Left ventricle myocardium inferior (tissue), 1 donor: ENCODE measurements at regions not wholly inside any gene's neighbourhood (a gene's known extent, or its start where the extent isn't known, plus 50 kb on each side); places are given as distances from the start of the nearest gene placed in this dataset.

ENCODE experiments used
- DNase-seq: peaks from one replicate; pipeline ENCODE4 v3.0.0-alpha.2; 2020
- H3K27ac ChIP-seq: fragments of 200-600 bp; replicated peaks from 2 replicates; pipeline ENCODE4 v1.8.0; 2021
- H3K27me3 ChIP-seq: fragments of 200-600 bp; 2 replicates; pipeline ENCODE4 v1.8.0; 2021; ENCODE audit warnings: low read depth
- H3K36me3 ChIP-seq: fragments of 200-600 bp; 2 replicates; pipeline ENCODE4 v1.8.0; 2021
- H3K4me1 ChIP-seq: fragments of 200-600 bp; 2 replicates; pipeline ENCODE4 v1.8.0; 2021
- H3K4me3 ChIP-seq: fragments of 200-600 bp; 2 replicates; pipeline ENCODE4 v1.8.0; 2021; ENCODE audit warnings: mild to moderate bottlenecking, moderate library complexity
- H3K9me3 ChIP-seq: fragments of 200-600 bp; replicated peaks from 2 replicates; pipeline ENCODE4 v1.8.0; 2021
- intact Hi-C: fragments of 100-400 bp; cut with micrococcal nuclease; formaldehyde crosslinking; loops from one replicate; pipeline ENCODE4 v1.11.0; 2022
- TF ChIP-seq, protein P1 (sequence below): fragments of 200-600 bp; IDR thresholded peaks from 2 replicates; pipeline ENCODE4 v1.8.0; 2021; ENCODE audit warnings: antibody characterized with exemption, mild to moderate bottlenecking, borderline replicate concordance
- donor health status: DM: no; HTN: yes; CAD: no; lungs with severe emphysema.

DNA sequence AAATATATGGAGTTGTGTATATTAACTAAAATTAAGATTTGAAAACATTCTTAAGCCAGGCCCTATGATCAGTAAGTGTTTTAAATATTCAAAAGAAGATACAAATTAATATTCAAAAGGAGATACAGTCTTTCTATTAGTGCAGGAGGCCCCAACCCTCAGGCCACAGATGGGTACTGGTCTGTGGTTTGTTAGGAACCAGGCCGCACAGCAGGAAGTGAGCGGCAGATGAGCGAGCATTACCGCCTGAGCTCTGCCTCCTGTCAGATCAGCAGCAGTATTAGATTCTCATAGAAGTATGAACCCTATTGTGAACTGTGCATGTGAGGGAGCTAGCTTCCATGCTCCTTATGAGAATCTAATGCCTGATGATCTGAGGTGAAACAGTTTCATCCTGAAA lies 232.9 kb downstream of the FOXO1 start:
- TF ChIP-seq, protein P1, sequence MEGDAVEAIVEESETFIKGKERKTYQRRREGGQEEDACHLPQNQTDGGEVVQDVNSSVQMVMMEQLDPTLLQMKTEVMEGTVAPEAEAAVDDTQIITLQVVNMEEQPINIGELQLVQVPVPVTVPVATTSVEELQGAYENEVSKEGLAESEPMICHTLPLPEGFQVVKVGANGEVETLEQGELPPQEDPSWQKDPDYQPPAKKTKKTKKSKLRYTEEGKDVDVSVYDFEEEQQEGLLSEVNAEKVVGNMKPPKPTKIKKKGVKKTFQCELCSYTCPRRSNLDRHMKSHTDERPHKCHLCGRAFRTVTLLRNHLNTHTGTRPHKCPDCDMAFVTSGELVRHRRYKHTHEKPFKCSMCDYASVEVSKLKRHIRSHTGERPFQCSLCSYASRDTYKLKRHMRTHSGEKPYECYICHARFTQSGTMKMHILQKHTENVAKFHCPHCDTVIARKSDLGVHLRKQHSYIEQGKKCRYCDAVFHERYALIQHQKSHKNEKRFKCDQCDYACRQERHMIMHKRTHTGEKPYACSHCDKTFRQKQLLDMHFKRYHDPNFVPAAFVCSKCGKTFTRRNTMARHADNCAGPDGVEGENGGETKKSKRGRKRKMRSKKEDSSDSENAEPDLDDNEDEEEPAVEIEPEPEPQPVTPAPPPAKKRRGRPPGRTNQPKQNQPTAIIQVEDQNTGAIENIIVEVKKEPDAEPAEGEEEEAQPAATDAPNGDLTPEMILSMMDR = no peak
- no peak for DNase-seq
- intact Hi-C loops = no loop called here
- Histone ChIP-seq H3K9me3 (no peaks in the 10 kb centered on the region), H3K4me1 (peaks cover 19% of the 10 kb centered on the region), H3K36me3 (no peaks in the 10 kb centered on the region), H3K27ac (no peak overlapping the region), H3K27me3 (no peaks in the 10 kb centered on the region), H3K4me3 (no peak overlapping the region)

GRCh38 chr13:40434516-40435397 lies 231.7 kb downstream of the FOXO1 start:
- DNase-seq = no peak
- intact Hi-C loops = no loop called here
- Histone ChIP-seq H3K27me3 (no peaks in the 10 kb centered on the region), H3K4me3 (no peak overlapping the region), H3K36me3 (no peaks in the 10 kb centered on the region), H3K4me1 (peaks cover 31% of the 10 kb centered on the region), H3K9me3 (no peaks in the 10 kb centered on the region), H3K27ac (no peak overlapping the region)
- TF ChIP-seq, protein P1 = no peak

GRCh38 chr13:40438022-40438680 lies 228.3 kb downstream of the FOXO1 start:
- intact Hi-C loops = no loop called here
- TF ChIP-seq, protein P1 = no peak
- no peaks in the 10 kb centered on the region for H3K36me3 ChIP-seq
- DNase-seq = no peak
- no peaks in the 10 kb centered on the region for H3K27me3 ChIP-seq
- H3K4me1 ChIP-seq = peaks cover 52% of the 10 kb centered on the region
- H3K9me3 ChIP-seq = no peaks in the 10 kb centered on the region
- peak overlapping the region; percentile 81 for H3K27ac ChIP-seq
- no peak overlapping the region for H3K4me3 ChIP-seq

DNA sequence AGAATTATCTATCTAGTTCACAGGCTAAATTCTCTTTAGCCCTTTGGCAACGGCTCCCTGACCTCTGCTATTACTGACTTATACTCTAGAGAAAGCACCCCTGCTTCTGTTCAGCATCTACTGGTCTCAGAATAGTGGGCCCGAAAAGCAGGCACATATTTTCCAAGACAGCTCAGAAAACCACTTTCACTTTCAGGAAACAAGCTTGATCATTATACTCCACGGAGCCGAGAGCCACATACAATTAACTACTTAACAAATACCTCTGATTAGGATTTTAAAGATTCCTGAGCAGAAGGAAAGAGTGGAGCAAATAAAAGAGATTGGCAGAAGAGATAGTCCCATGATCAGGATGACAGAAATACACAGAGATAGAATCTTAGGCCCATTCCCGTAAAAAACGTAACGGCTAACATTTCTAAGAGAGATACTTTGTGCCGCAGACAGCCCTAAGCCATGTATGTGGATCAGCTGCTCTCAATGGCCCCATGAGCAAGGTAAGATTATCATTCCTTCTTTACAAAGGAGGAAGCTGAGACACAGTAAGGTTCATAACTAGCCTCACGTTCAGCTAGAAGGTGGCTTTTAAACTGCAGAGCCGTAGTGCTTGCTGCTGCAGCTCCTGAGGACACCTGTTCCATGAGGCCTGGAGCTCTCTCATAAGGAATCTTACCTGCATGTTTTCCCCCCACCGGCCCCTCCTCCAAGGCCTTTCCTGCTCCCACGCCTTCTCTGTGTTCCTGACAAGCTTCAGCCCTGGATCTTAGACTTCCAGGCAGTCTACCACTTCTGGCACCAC lies 227.2 kb downstream of the FOXO1 start:
- H3K36me3 ChIP-seq = no peaks in the 10 kb centered on the region
- intact Hi-C loops = no loop called here
- peak overlapping the region; percentile 81 for H3K27ac ChIP-seq
- H3K27me3 ChIP-seq = no peaks in the 10 kb centered on the region
- H3K4me1 ChIP-seq = peaks cover 60% of the 10 kb centered on the region
- DNase-seq = no peak
- TF ChIP-seq, protein P1 = no peak
- no peaks in the 10 kb centered on the region for H3K9me3 ChIP-seq
- peak overlapping the region; percentile 44 for H3K4me3 ChIP-seq

- Histone ChIP-seq H3K4me1 (peaks cover 66% of the 10 kb centered on the region), H3K4me3 (peak overlapping the region; percentile 44), H3K36me3 (no peaks in the 10 kb centered on the region), H3K9me3 (no peaks in the 10 kb centered on the region), H3K27ac (peak overlapping the region; percentile 81), H3K27me3 (no peaks in the 10 kb centered on the region)
- DNase-seq = peak; percentile 30
- TF ChIP-seq, protein P1 = no peak
- intact Hi-C loops = no loop called here
Measured at GRCh38 chr13:40439928-40440327, 226.5 kb downstream of the FOXO1 start.
